Osteocyte (in vitro differentiated cells): ENCODE measurements at regions not wholly inside any gene's neighbourhood (a gene's known extent, or its start where the extent isn't known, plus 50 kb on each side); places are given as distances from the start of the nearest gene placed in this dataset.
"Not testable (repeated sequence)": the region's sequence is repeated elsewhere in the genome, so short reads cannot be mapped to it uniquely, and the experiment has no call there.

ENCODE experiments used
- DNase-seq: peaks from one replicate; pipeline ENCODE4 v3.0.0; 2021; ENCODE audit warnings: mixed read lengths; ENCODE audit not compliant: unreplicated experiment; ENCODE audit errors: extremely low spot score
- H3K27ac Mint-ChIP-seq: one replicate; pipeline ENCODE4 v1.8.0; 2021; ENCODE audit warnings: mild to moderate bottlenecking, mixed read lengths; ENCODE audit not compliant: unreplicated experiment
- H3K27me3 Mint-ChIP-seq: one replicate; pipeline ENCODE4 v1.8.0; 2021; ENCODE audit warnings: mixed read lengths; ENCODE audit not compliant: unreplicated experiment
- H3K36me3 Mint-ChIP-seq: one replicate; pipeline ENCODE4 v1.8.0; 2021; ENCODE audit warnings: mixed read lengths; ENCODE audit not compliant: unreplicated experiment
- H3K4me1 Mint-ChIP-seq: one replicate; pipeline ENCODE4 v1.8.0; 2021; ENCODE audit warnings: mixed read lengths; ENCODE audit not compliant: unreplicated experiment
- H3K4me3 Mint-ChIP-seq: one replicate; pipeline ENCODE4 v1.8.0; 2021; ENCODE audit warnings: mild to moderate bottlenecking, moderate library complexity, mixed read lengths; ENCODE audit not compliant: unreplicated experiment
- H3K9me3 Mint-ChIP-seq: one replicate; pipeline ENCODE4 v1.8.0; 2021; ENCODE audit warnings: mixed read lengths; ENCODE audit not compliant: unreplicated experiment
- CTCF ChIP-seq: fragments of 200-600 bp; sonication (generic); IDR thresholded peaks from 2 replicates; pipeline ENCODE4 v1.5.0; 2021; ENCODE audit warnings: antibody characterized with exemption, mild to moderate bottlenecking, moderate library complexity

GRCh38 chr1:232163533-232163932 lies 466.4 kb downstream of the SIPA1L2 start:
- H3K4me3 Mint-ChIP-seq: no peak overlapping the region
- no peak for TF ChIP-seq CTCF
- no peak overlapping the region for H3K27ac Mint-ChIP-seq
- peaks cover 7% of the 10 kb centered on the region for H3K4me1 Mint-ChIP-seq
- no peak for DNase-seq
- H3K9me3 Mint-ChIP-seq: peaks cover 4% of the 10 kb centered on the region
- no peaks in the 10 kb centered on the region for H3K27me3 Mint-ChIP-seq
- no peaks in the 10 kb centered on the region for H3K36me3 Mint-ChIP-seq

- no peaks in the 10 kb centered on the region for H3K27me3 Mint-ChIP-seq
- H3K4me1 Mint-ChIP-seq: peaks cover 7% of the 10 kb centered on the region
- DNase-seq: no peak
- H3K4me3 Mint-ChIP-seq: no peak overlapping the region
- no peak for TF ChIP-seq CTCF
- no peak overlapping the region for H3K27ac Mint-ChIP-seq
- H3K36me3 Mint-ChIP-seq: no peaks in the 10 kb centered on the region
- peaks cover 6% of the 10 kb centered on the region for H3K9me3 Mint-ChIP-seq
Measured at GRCh38 chr1:232162001-232162400, 467.9 kb downstream of the SIPA1L2 start.

- not testable (repeated sequence) for H3K27ac Mint-ChIP-seq, H3K4me3 Mint-ChIP-seq, DNase-seq, H3K4me1 Mint-ChIP-seq, H3K9me3 Mint-ChIP-seq, H3K27me3 Mint-ChIP-seq, H3K36me3 Mint-ChIP-seq
Measured at GRCh38 chr1:232158558-232158957, 471.4 kb downstream of the SIPA1L2 start.

- H3K4me1 Mint-ChIP-seq, DNase-seq, H3K36me3 Mint-ChIP-seq, H3K4me3 Mint-ChIP-seq, H3K27ac Mint-ChIP-seq, H3K9me3 Mint-ChIP-seq, H3K27me3 Mint-ChIP-seq: not testable (repeated sequence)
Measured at GRCh38 chr1:232156070-232156469, 473.9 kb downstream of the SIPA1L2 start.

GRCh38 chr1:232153652-232154051 lies 476.3 kb downstream of the SIPA1L2 start:
- DNase-seq: no peak
- no peak overlapping the region for H3K4me3 Mint-ChIP-seq
- H3K27me3 Mint-ChIP-seq: no peaks in the 10 kb centered on the region
- no peak for TF ChIP-seq CTCF
- H3K27ac Mint-ChIP-seq: no peak overlapping the region
- H3K4me1 Mint-ChIP-seq: peaks cover 19% of the 10 kb centered on the region
- peaks cover 3% of the 10 kb centered on the region for H3K9me3 Mint-ChIP-seq
- H3K36me3 Mint-ChIP-seq: no peaks in the 10 kb centered on the region

- no peak overlapping the region for H3K4me3 Mint-ChIP-seq
- no peaks in the 10 kb centered on the region for H3K36me3 Mint-ChIP-seq
- no peaks in the 10 kb centered on the region for H3K9me3 Mint-ChIP-seq
- DNase-seq: no peak
- H3K4me1 Mint-ChIP-seq: peaks cover 19% of the 10 kb centered on the region
- H3K27ac Mint-ChIP-seq: no peak overlapping the region
- TF ChIP-seq CTCF: no peak
- no peaks in the 10 kb centered on the region for H3K27me3 Mint-ChIP-seq
Measured at GRCh38 chr1:232150770-232151548, 479.0 kb downstream of the SIPA1L2 start.
